DOHH2 (cell line): ENCODE measurements at regions not wholly inside any gene's neighbourhood (a gene's known extent, or its start where the extent isn't known, plus 50 kb on each side); places are given as distances from the start of the nearest gene placed in this dataset.

Experiments used
- EZH2phosphoT487 ChIP-seq: fragments of 200-600 bp; sonication (generic); IDR thresholded peaks from 2 replicates; pipeline ENCODE4 v1.6.1; 2017; ENCODE audit warnings: borderline replicate concordance, mild to moderate bottlenecking, antibody characterized with exemption, low read length, moderate library complexity, mixed read lengths
- TF ChIP-seq, protein P1 (sequence below): fragments of 200-600 bp; sonication (generic); IDR thresholded peaks from one replicate; pipeline ENCODE4 v1.5.1; 2014; ENCODE audit warnings: antibody characterized with exemption, mild to moderate bottlenecking, low read depth, low read length; ENCODE audit not compliant: poor library complexity, severe bottlenecking

- TF ChIP-seq, protein P1, sequence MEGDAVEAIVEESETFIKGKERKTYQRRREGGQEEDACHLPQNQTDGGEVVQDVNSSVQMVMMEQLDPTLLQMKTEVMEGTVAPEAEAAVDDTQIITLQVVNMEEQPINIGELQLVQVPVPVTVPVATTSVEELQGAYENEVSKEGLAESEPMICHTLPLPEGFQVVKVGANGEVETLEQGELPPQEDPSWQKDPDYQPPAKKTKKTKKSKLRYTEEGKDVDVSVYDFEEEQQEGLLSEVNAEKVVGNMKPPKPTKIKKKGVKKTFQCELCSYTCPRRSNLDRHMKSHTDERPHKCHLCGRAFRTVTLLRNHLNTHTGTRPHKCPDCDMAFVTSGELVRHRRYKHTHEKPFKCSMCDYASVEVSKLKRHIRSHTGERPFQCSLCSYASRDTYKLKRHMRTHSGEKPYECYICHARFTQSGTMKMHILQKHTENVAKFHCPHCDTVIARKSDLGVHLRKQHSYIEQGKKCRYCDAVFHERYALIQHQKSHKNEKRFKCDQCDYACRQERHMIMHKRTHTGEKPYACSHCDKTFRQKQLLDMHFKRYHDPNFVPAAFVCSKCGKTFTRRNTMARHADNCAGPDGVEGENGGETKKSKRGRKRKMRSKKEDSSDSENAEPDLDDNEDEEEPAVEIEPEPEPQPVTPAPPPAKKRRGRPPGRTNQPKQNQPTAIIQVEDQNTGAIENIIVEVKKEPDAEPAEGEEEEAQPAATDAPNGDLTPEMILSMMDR: no peak
- TF ChIP-seq EZH2phosphoT487: no peak
Measured at GRCh38 chr5:20611620-20612019, 623.6 kb upstream of the CDH18 start.
